SK-N-SH (cell line): ENCODE measurements at regions not wholly inside any gene's neighbourhood (a gene's known extent, or its start where the extent isn't known, plus 50 kb on each side); places are given as distances from the start of the nearest gene placed in this dataset.
A peak's percentile ranks its signal among the peaks of the same experiment; 100 is the strongest.

Experiments used
- CTCF ChIA-PET: fragments of 300-600, 350-600 bp; formaldehyde crosslinking; extraction: SDS; loops from one replicate; lab custom pipeline; 2021; lab: Yijun Ruan, JAX
- POLR2A ChIA-PET: fragments of 350-600 bp; sonication (Branson Sonifier 250); formaldehyde crosslinking; extraction: SDS; loops from one replicate; lab custom pipeline; 2020; ENCODE audit warnings: antibody characterized with exemption, inconsistent platforms; lab: Yijun Ruan, JAX
- DNase-seq: peaks from one replicate; pipeline ENCODE4 v3.0.0; 2012
- H2AFZ ChIP-seq: fragments of 200-600 bp; sonication (generic); 2 replicates; pipeline ENCODE4 v1.8.1; 2016; ENCODE audit warnings: antibody characterized with exemption, mild to moderate bottlenecking, low read depth
- H3F3A ChIP-seq: fragments of 200-600 bp; sonication (generic); replicated peaks from 2 replicates; pipeline ENCODE3; 2016; ENCODE audit warnings: antibody characterized with exemption, mild to moderate bottlenecking; ENCODE audit not compliant: insufficient read depth
- H3K27ac ChIP-seq, 2 experiments: fragments of 200-500 bp in 1 of 2; fragments of 200-600 bp in 1 of 2; sonication (Bioruptor generic) in 1 of 2; sonication (generic), shearing (Covaris generic) in 1 of 2; 2 replicates each; pipeline versions ENCODE4 v1.5.1 to v1.6.1; 2014 to 2016; ENCODE audit warnings: low read depth in 2 of 2, inconsistent platforms in 1 of 2, low read length in 1 of 2, mild to moderate bottlenecking in 1 of 2, mixed read lengths in 1 of 2
- H3K27me3 ChIP-seq: fragments of 200-600 bp; sonication (generic), shearing (Covaris generic); 2 replicates; pipeline ENCODE4 v1.6.1; 2016; ENCODE audit warnings: mixed run types; ENCODE audit not compliant: insufficient read depth
- H3K36me3 ChIP-seq, 2 experiments: fragments of 200-500 bp in 1 of 2; fragments of 200-600 bp in 1 of 2; sonication (Bioruptor generic) in 1 of 2; sonication (generic) in 1 of 2; replicated peaks in 1 of 2; 2 replicates each; pipeline versions ENCODE3 to v1.5.1; 2014 to 2016; ENCODE audit warnings: low read length in 1 of 2, mild to moderate bottlenecking in 1 of 2; ENCODE audit not compliant: insufficient read depth in 2 of 2, control insufficient read depth in 1 of 2
- H3K4me1 ChIP-seq, 2 experiments: fragments of 200-500 bp in 1 of 2; fragments of 200-600 bp in 1 of 2; sonication (Bioruptor generic) in 1 of 2; sonication (generic), shearing (Covaris generic) in 1 of 2; 2 replicates each; pipeline versions ENCODE4 v1.5.1 to v1.6.1; 2014 to 2016; ENCODE audit warnings: low read depth in 1 of 2, low read length in 1 of 2, mixed run types in 1 of 2; ENCODE audit not compliant: insufficient read depth in 2 of 2, control insufficient read depth in 1 of 2
- H3K4me2 ChIP-seq: fragments of 200-600 bp; sonication (generic), shearing (Covaris generic); 2 replicates; pipeline ENCODE4 v1.6.1; 2017; ENCODE audit warnings: mixed run types
- H3K4me3 ChIP-seq, 2 experiments: fragments of 200-500 bp in 1 of 2; fragments of 200-600 bp in 1 of 2; sonication (Bioruptor generic) in 1 of 2; sonication (generic), shearing (Covaris generic) in 1 of 2; 2 replicates each; pipeline versions ENCODE4 v1.5.1 to v1.8.1; 2014 to 2016; ENCODE audit warnings: low read depth in 2 of 2, inconsistent platforms in 1 of 2, low read length in 1 of 2, mild to moderate bottlenecking in 1 of 2, mixed read lengths in 1 of 2, moderate library complexity in 1 of 2
- H3K79me2 ChIP-seq: fragments of 200-600 bp; sonication (generic); 2 replicates; pipeline ENCODE4 v1.8.1; 2017; ENCODE audit warnings: mild to moderate bottlenecking; ENCODE audit not compliant: insufficient read depth
- H3K9ac ChIP-seq: fragments of 200-600 bp; sonication (generic); 2 replicates; pipeline ENCODE4 v1.6.1; 2017; ENCODE audit warnings: mixed run types
- H3K9me2 ChIP-seq: fragments of 200-600 bp; sonication (generic); 2 replicates; pipeline ENCODE4 v1.6.1; 2017; ENCODE audit warnings: mixed run types
- H3K9me3 ChIP-seq: fragments of 200-600 bp; sonication (generic); 2 replicates; pipeline ENCODE4 v1.6.1; 2017; ENCODE audit warnings: mixed run types, mild to moderate bottlenecking, moderate library complexity
- H4K20me1 ChIP-seq: fragments of 200-600 bp; sonication (generic); 2 replicates; pipeline ENCODE4 v1.6.1; 2017; ENCODE audit warnings: mild to moderate bottlenecking, mixed run types; ENCODE audit not compliant: insufficient read depth
- CHD2 ChIP-seq: fragments of 150-350 bp; IDR thresholded peaks from 2 replicates; pipeline ENCODE4 v1.6.1; 2018; ENCODE audit warnings: low read length; ENCODE audit not compliant: partially characterized antibody
- EZH2phosphoT487 ChIP-seq: fragments of 200-600 bp; sonication (generic); IDR thresholded peaks from 2 replicates; pipeline ENCODE4 v1.6.1; 2017; ENCODE audit warnings: low read depth, mixed run types, mild to moderate bottlenecking, antibody characterized with exemption, moderate library complexity, borderline replicate concordance
- FOSL2 ChIP-seq: IDR thresholded peaks from 2 replicates; pipeline ENCODE4 v1.4.0; 2012; ENCODE audit warnings: low read depth, mild to moderate bottlenecking, moderate library complexity, borderline replicate concordance
- GATA2 ChIP-seq: sonication (generic); formaldehyde crosslinking; IDR thresholded peaks from 2 replicates; pipeline ENCODE4 v1.5.0; 2020; ENCODE audit warnings: mild to moderate bottlenecking, missing genetic modification reagents
- NFIC ChIP-seq: IDR thresholded peaks from 2 replicates; pipeline ENCODE4 v1.4.0; 2012; ENCODE audit warnings: borderline replicate concordance
- NRF1 ChIP-seq: IDR thresholded peaks from 2 replicates; pipeline ENCODE4 v1.6.1; 2012; ENCODE audit warnings: low read depth, mild to moderate bottlenecking, low read length
- RAD21 ChIP-seq: IDR thresholded peaks from 2 replicates; pipeline ENCODE4 v1.6.1; 2012; ENCODE audit warnings: mild to moderate bottlenecking, low read length
- RCOR1 ChIP-seq: fragments of 150-350 bp; IDR thresholded peaks from 2 replicates; pipeline ENCODE4 v1.6.1; 2017; ENCODE audit warnings: antibody characterized with exemption, low read length
- RXRA ChIP-seq: IDR thresholded peaks from 2 replicates; pipeline ENCODE4 v1.4.0; 2012; ENCODE audit warnings: low read depth, mild to moderate bottlenecking, borderline replicate concordance
- SIN3A ChIP-seq: IDR thresholded peaks from 2 replicates; pipeline ENCODE4 v1.6.1; 2012; ENCODE audit warnings: low read depth, mild to moderate bottlenecking, low read length, moderate library complexity, borderline replicate concordance
- SMC3 ChIP-seq: IDR thresholded peaks from 2 replicates; pipeline ENCODE4 v1.6.1; 2012; ENCODE audit warnings: low read depth, low read length, improper control_type of control experiment
- TAF1 ChIP-seq: IDR thresholded peaks from 2 replicates; pipeline ENCODE4 v1.6.1; 2012; ENCODE audit warnings: low read depth, mild to moderate bottlenecking, low read length, moderate library complexity, borderline replicate concordance
- TEAD4 ChIP-seq: IDR thresholded peaks from 2 replicates; pipeline ENCODE4 v1.4.0; 2012; ENCODE audit warnings: mild to moderate bottlenecking, borderline replicate concordance; ENCODE audit not compliant: insufficient read depth
- YY1 ChIP-seq: IDR thresholded peaks from 2 replicates; pipeline ENCODE4 v1.4.0; 2012; ENCODE audit warnings: low read depth, mild to moderate bottlenecking
- WGBS: methylation state at CpG from one replicate; pipeline ENCODE4 v1.1.6; 2017; ENCODE audit warnings: low lambda C conversion rate; 5-methylcytosine and 5-hydroxymethylcytosine counted together
- TF ChIP-seq, protein P1 (sequence below): fragments of 200-600 bp; sonication (generic); IDR thresholded peaks from 2 replicates; pipeline ENCODE4 v1.6.1; 2017; ENCODE audit warnings: antibody characterized with exemption, mild to moderate bottlenecking, moderate library complexity
- TF ChIP-seq, protein P2 (sequence below): fragments of 150-350 bp; IDR thresholded peaks from 2 replicates; pipeline ENCODE4 v1.6.1; 2017; ENCODE audit warnings: antibody characterized with exemption, low read length, low read depth, borderline replicate concordance
- TF ChIP-seq, protein P3 (sequence below): IDR thresholded peaks from 2 replicates; pipeline ENCODE4 v1.4.0; 2012; ENCODE audit warnings: low read depth, borderline replicate concordance
- TF ChIP-seq, protein P4 (sequence below): IDR thresholded peaks from 2 replicates; pipeline ENCODE4 v1.4.0; 2012; ENCODE audit warnings: low read depth, borderline replicate concordance
- TF ChIP-seq, protein P5 (sequence below): fragments of 150-350 bp; IDR thresholded peaks from 2 replicates; pipeline ENCODE4 v1.6.1; 2016; ENCODE audit warnings: mild to moderate bottlenecking, low read depth, low read length

DNA sequence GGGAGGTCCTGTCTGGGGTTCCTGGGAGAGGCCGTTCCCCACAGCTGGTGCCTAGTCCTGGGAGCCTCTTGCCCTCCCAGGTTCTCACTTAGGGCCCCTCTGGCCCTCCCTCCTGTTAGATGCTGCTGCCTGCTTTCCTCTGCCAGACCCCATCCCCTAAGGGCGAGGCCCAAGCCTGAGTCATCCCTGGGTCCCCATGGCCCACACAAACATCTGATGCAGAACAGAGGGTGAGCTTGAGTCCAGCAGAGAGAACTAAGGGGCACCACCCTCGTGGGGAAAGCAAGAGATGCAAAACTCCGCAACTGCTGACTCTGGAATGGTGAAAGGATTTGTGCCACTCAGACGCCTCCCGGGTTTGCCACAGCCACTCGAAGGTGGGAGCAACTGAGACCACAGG is 58.8 kb upstream of the TRPM1 start:
- ChIA-PET CTCF (interaction anchor here (2.6 kb wide), 1 partner anchor 31 kb away, joined by 12 read pairs; no protein-coding TSS in a partner anchor), POLR2A (no interaction called here)
- Histone ChIP-seq H3K4me3 (no peak overlapping the region), H2AFZ (no peak overlapping the region), H3K27ac (no peak overlapping the region), H3K4me2 (no peak overlapping the region), H3F3A (no peaks in the 10 kb centered on the region), H3K36me3 (no peaks in the 10 kb centered on the region), H4K20me1 (no peaks in the 10 kb centered on the region), H3K79me2 (no peaks in the 10 kb centered on the region), H3K27me3 (no peaks in the 10 kb centered on the region), H3K9me3 (no peaks in the 10 kb centered on the region), H3K9ac (no peak overlapping the region), H3K4me1 (peaks cover 0 to 16% of the 10 kb centered on the region in 2 experiments; a peak in 1 of 4 replicates), H3K9me2 (no peaks in the 10 kb centered on the region)
- DNase-seq = peak; percentile 57
- 40% methylated on average over 7 of the region's 7 CpGs for WGBS
- TF ChIP-seq RXRA (no peak), YY1 (no peak), FOSL2 (no peak), NFIC (no peak), TEAD4 (no peak), EZH2phosphoT487 (no peak), SMC3 (no peak), CHD2 (no peak), RAD21 (no peak), SIN3A (no peak), NRF1 (no peak), GATA2 (CRISPR knock-in tag) (no peak), TAF1 (no peak), RCOR1 (no peak)
- TF ChIP-seq, protein P1, sequence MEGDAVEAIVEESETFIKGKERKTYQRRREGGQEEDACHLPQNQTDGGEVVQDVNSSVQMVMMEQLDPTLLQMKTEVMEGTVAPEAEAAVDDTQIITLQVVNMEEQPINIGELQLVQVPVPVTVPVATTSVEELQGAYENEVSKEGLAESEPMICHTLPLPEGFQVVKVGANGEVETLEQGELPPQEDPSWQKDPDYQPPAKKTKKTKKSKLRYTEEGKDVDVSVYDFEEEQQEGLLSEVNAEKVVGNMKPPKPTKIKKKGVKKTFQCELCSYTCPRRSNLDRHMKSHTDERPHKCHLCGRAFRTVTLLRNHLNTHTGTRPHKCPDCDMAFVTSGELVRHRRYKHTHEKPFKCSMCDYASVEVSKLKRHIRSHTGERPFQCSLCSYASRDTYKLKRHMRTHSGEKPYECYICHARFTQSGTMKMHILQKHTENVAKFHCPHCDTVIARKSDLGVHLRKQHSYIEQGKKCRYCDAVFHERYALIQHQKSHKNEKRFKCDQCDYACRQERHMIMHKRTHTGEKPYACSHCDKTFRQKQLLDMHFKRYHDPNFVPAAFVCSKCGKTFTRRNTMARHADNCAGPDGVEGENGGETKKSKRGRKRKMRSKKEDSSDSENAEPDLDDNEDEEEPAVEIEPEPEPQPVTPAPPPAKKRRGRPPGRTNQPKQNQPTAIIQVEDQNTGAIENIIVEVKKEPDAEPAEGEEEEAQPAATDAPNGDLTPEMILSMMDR = no peak
- TF ChIP-seq, protein P2, sequence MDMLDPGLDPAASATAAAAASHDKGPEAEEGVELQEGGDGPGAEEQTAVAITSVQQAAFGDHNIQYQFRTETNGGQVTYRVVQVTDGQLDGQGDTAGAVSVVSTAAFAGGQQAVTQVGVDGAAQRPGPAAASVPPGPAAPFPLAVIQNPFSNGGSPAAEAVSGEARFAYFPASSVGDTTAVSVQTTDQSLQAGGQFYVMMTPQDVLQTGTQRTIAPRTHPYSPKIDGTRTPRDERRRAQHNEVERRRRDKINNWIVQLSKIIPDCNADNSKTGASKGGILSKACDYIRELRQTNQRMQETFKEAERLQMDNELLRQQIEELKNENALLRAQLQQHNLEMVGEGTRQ = no peak
- TF ChIP-seq, protein P3, sequence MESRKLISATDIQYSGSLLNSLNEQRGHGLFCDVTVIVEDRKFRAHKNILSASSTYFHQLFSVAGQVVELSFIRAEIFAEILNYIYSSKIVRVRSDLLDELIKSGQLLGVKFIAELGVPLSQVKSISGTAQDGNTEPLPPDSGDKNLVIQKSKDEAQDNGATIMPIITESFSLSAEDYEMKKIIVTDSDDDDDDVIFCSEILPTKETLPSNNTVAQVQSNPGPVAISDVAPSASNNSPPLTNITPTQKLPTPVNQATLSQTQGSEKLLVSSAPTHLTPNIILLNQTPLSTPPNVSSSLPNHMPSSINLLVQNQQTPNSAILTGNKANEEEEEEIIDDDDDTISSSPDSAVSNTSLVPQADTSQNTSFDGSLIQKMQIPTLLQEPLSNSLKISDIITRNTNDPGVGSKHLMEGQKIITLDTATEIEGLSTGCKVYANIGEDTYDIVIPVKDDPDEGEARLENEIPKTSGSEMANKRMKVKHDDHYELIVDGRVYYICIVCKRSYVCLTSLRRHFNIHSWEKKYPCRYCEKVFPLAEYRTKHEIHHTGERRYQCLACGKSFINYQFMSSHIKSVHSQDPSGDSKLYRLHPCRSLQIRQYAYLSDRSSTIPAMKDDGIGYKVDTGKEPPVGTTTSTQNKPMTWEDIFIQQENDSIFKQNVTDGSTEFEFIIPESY = no peak
- TF ChIP-seq, protein P4, sequence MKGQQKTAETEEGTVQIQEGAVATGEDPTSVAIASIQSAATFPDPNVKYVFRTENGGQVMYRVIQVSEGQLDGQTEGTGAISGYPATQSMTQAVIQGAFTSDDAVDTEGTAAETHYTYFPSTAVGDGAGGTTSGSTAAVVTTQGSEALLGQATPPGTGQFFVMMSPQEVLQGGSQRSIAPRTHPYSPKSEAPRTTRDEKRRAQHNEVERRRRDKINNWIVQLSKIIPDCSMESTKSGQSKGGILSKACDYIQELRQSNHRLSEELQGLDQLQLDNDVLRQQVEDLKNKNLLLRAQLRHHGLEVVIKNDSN = no peak
- TF ChIP-seq, protein P5, sequence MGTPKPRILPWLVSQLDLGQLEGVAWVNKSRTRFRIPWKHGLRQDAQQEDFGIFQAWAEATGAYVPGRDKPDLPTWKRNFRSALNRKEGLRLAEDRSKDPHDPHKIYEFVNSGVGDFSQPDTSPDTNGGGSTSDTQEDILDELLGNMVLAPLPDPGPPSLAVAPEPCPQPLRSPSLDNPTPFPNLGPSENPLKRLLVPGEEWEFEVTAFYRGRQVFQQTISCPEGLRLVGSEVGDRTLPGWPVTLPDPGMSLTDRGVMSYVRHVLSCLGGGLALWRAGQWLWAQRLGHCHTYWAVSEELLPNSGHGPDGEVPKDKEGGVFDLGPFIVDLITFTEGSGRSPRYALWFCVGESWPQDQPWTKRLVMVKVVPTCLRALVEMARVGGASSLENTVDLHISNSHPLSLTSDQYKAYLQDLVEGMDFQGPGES = no peak
